ENCODE measurements at regions not wholly inside any gene's neighbourhood (a gene's known extent, or its start where the extent isn't known, plus 50 kb on each side); places are given as distances from the start of the nearest gene placed in this dataset.

DNA sequence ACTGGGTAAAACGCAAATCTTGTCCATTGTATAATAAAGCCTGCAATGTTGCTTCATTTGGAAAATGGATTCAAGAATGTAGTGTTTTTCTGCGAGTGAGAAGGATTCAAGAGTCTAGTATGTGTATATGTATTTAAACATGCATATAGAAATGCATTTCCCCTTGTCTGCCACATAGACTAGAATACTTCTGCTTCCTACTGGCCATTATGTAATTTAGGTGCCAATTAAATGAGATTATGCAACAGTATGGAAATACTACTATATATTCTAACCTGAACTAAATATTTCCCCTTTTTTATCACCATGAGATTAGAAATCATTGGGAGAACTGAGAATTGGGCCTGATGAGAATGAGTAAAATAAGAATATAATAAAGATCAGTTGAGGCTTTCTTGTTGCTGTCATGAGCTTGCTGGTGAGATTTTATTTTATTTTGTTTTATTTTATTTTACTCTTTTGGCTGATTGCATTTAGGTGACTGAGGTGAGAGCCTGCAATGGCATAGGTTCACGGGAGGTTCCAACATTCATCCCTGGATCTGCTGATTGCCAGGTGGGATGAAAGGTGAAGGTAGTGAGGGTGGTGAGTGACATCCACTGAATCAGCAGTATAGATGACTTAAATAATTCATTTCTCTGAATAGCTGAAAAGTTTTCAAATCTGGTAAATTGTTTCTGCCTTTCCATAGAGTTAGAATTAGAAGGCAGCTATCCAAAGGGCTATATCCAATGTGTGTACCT is 95.6 kb upstream of the SLC4A4 start:
- DNase-seq, result no peak

DNA sequence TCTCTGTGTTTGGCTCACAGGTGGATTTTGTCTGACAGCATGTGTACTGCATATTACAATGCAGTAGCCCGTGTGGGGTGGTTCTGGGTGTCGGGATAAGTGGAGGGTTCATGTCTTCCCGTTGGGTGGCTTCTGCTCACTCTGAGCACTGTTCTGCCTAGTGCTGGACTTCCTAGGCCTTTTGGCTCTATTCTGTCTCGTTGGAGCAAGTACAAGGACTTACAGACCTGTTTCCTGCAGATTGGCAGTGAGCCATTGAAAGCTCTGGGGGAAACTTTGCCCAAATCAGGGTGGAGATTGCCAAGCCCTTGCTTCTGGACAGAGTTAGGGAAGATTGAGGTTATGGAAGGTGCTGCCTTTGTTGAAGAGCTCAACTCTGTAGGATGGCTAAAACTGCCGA is 91.1 kb upstream of the SLC4A4 start:
- DNase-seq, result no peak

DNA sequence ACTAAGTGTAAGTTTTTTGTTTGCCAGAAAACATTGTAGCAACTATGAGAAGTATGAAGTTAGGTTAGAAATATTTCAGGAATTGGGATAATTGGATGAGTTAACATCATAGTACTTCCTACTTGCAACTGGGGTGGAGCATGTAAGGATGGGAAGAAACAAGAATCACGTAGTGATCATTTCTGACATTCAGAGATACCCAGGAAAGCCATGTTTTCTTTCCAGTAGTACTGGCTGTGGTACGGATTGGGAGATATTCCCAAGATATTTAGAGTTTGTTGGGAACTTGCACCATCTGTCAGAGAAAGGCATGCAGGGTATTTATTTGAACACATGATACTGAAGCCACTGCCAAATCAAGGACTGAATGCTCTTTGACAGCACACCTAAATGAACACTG is 87.6 kb upstream of the SLC4A4 start:
- peak; percentile 29 for DNase-seq

DNA sequence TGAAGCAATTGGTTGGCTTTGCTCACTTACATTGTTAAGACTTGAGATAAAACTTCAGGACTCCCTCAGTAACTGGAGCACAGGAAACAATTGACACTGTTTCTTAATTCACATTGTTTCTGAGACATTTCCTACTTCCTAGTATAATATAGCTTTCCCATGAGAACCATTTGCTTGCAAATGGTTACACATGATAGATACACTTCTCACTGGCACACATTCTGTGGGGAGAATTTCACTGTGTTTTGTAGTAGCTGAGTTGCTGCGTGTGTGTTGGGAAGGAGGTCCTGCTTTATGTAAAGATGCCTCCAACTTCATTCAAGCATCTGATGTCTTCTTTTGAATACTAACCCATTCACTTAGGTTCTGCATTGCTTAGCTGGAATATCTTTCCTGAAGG is 85.3 kb upstream of the SLC4A4 start:
- DNase-seq, result no peak

DNA sequence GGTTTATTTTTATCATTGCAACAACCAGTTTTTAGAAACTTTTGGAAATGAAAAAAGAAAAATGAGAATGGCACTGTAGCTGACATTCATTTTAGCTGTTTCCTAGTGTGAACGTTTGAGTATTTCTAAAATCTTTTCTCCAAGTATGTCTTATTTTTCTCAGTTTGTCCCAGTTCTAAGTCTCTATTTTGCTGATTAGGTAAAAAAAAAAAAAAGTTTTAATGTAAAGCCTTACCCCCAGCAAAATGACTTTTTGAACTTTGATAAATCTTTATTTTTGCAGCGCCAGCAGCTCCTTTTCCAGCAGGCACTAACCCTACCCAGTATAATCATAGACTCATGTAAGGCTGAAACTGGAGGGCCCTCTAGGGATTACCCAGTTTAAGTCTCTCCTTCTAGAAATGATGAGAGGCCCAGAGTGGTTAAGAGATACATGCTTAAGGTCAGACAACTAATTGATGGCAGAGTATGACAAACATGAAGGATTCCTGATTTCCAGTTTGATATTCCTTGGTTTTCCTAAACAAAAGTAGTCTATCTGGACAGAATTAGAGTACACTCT is 84.3 kb upstream of the SLC4A4 start:
- DNase-seq, result no peak

DNA sequence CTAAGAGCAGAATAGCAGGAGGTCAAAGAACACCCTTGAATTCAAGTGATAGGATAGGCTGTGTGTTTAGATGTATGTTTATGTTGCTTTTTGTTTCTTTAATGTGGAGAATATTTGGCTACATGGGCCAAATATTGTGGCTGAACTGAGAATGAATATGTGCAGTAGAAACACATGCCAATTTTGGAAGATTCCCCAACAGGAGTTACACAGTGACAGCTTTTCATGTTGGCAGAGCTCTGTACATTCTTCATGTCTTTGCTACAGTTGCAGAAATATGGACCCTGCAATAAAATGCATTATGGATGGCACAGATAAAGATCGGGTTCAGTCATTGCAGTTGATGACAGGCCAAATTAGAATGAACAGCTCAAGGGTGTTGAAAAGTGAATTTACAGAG is 82.8 kb upstream of the SLC4A4 start:
- DNase-seq, result no peak

DNA sequence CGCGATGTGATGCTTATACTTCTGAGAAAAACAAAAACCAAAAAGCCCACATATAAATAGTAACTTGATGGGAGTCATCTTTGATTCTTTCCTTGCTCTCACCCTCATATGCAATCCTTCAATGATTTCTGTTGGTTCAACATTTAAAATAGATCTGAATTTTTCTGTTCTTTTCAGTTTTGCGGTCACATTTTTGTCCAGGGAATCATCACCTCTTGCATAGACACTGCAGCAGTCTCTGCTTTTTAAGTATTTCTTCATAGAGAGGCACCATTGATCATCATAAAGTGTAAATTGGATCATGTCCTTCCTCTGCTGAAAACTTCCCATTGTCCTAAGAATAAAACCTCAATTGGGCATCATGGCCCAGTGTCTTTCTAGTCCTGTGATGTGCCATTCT is 81.1 kb upstream of the SLC4A4 start:
- DNase-seq, result no peak

DNA sequence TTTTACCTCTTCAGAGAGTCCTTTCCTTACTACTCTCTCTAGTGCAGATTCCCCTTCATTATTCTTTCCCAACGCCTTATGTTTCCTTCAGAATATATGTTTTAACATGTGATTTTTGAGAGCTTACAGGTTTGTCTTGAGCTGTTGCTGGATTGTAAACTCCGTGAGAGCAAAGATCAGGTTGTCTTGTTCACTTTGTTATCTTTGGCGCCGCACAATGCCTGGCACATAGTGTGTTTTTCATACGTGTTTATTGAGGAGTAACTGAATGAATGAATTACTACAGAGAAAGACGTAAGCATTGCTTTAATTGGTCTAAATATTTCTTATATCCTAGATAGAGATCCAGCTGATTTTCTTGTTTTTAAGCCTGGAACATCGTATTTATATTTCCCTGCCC is 80.5 kb upstream of the SLC4A4 start:
- no peak for DNase-seq

DNA sequence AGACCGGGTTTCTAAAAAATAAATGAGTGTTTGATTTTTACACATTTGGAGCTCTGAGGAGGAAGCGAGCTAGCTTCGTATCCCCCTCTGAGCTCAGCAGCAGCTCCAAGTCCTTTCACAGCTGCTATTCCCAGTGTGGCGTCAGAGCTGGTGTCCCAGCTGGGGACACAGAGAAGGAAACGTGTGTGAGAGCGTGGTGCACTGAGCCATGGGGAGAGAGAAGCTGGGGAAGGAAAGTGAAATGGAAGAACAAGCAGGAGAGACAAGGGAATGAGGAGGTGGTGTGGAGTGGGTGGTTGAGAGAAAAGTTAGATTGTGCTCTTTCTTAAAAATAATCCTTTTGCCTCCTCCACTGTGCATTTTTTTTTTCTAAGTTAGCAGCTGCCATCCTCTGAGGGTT is 79.5 kb upstream of the SLC4A4 start:
- no peak for DNase-seq

DNA sequence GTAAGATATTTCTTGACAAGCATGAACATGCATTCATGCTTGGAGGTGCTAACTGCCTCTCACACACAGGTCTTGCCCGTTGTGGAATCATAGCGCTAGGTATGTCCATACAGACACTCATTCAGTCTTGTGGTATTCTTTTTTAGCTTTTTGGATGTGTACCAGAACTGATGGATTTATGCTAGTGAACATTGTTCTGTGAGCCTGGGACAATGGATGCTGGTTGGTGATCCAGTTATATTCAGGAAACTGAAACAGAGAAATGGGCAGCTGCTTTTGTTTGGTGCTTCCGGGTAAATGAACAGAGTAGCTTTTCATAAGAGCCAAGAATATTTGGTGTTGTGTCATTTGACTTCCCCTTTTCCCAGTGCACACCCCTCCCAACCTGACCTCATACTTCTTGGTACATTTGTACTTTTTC is 78.9 kb upstream of the SLC4A4 start:
- DNase-seq, result no peak

DNA sequence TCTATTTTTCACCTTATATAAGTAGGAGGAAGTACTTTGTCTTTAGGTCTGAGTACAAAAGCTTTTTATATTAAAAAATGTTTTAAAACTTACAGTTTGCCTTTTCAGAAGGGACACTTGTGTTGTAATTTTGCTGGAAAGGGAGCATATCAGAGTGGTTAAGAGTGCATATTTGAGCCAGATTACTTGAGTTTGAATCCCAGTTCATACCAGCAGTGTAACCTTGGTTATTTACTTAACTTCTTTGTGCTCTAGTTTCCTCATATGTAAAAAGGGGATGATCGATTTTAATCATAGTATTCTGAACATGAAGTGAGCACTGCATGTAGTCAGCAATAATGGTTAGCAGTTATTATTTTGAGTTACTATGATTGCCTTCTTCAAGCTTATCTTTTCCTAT is 78.3 kb upstream of the SLC4A4 start:
- DNase-seq, result no peak

DNA sequence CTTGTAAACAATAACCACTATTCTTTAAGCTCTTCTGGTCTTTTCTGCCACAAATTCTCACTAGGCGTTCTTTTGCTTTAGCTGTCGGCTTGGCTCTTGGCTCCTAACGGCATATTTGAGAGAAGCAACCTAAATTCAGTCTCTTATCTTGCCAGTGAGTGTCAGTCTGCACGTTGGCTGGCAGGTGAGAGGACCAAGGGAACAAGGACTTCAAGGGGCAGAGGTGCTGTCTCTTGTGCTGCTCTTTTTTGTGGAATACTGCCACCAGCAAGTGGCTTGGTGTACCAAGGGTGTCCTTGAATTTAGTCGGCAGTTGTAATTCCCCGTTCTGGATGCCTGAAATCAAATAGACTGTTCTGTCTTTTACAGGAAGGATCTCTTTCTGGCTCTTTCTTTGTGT is 77.8 kb upstream of the SLC4A4 start:
- DNase-seq, result no peak

DNA sequence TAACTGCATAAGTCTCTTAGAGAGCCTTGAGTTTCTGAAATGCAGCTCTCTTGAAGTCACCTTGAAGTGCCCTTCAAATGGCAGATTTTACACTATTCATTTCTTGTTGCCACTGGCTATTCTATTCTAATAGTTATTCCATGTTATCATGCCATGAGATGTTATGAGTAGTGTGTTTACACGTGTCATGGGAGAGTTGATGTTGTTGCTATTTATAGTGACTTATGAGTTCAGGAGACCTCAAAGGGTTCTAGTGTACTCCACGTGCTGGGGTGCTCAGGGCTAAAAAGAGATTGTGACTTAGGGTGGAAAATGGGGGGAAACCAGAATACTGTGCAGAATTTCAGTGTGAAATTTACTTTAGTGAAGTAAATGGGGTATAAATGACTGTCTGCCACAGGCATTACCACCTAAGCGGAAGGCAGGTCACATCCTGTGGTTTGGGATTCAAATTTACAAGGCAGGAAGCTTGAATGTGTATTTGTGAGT is 77.1 kb upstream of the SLC4A4 start:
- DNase-seq, result no peak

DNA sequence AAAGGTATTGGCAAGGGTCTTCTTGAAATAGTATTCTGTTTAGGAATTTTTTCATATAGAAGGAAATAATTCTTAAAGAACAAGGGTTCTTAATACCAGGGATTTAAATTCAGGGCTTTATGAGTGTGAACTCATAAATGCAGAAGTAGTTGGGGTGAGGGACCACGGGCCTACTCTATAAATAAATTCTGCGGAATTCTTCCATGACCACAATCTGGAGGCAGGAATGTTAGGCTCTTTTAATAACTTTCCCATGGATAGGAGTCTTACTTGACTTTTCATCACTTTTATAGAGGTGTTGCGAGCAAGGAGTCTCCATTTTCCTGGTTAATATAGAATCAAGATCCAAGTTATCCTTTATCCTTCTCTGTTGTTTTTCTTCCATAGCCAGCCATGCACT is 76.7 kb upstream of the SLC4A4 start:
- no peak for DNase-seq

DNA sequence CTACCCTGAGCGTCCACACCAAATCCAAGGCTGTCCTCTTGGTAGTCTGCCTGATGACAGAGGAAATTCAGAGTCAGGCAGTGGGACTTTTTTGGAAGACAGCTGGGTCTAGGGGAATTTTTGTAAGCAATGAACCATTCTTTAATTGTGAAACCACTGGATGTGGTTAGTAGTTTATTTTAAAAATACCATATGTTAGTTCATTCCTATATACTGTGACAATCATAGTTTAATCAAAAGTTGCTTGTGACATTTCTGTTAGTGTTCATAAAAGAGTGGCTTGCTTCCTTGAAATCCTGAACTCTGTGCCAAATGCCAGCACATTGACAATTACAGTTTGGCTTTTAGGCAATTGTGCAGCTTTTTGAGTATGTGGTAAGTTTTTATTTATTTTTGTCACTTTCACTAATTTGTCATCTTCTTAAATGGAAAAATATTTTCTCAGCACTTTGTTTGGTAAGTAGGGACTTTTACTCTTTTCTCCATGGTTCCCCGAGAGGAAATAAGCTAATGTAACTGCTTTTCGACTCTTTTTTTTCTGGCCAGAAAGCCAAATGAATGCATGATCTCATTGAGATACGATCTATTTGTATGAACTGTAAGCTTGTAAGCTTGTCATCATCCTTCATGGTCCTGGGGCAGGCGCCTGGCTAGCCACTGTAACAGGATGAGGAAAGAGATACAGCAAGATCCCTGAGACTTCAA is 72.6 kb upstream of the SLC4A4 start:
- no peak for DNase-seq

DNA sequence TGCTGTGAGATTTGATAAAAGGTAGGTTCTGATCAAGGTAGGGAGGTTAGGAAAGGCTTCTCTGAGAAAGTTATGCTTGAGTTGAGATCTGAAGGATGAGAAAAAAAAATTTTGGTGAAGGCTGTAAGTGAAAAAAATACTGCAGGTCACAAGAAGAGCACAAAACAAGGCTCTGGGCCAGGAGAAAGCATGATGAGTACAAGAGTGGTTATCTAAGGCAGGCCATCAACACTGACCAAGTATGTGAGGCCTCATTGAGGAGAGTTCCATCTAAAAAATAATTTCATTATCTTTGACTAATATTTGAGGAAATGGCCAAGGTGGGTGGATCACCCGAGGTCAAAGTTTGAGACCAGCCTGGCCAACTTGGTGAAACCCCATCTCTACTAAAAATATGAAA is 71.6 kb upstream of the SLC4A4 start:
- no peak for DNase-seq

DNA sequence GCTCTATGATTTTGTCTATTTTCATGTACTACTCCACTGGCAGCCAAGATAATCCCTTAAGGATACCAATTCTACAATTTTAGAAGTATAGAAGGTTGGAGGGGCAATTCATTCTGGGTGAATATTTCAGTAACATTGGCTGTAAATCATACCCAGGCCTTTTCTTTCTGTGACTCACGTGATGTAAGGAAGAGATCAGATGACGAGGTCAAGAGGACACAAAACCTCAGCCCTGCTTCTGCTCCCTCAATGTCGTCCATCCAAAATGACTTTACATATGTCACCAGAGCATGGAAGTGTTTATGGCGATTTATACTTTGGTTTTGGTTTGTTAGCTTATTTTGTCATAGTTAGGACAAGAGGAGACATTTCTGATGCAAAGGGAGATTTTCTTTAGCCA is 70.7 kb upstream of the SLC4A4 start:
- DNase-seq, result no peak

DNA sequence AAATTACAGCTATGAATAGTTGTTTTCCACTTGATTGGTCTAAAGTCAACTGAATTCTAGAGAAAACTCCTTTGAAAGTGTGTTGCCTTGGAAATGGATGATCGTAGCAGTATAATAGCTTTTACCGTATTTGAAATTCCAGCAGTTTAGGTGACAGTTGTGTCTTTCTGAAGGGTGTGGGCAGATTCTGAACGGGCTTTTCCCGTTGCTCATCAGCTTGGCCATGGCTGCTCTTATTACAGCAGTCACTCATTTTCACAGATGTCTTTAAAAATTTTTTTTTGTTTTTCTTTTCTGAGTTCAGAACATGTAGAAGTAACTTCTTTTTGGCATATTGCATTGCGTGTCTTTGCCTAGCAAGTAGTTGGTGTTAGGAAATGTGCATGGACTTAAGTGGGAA is 69.6 kb upstream of the SLC4A4 start:
- no peak for DNase-seq

DNA sequence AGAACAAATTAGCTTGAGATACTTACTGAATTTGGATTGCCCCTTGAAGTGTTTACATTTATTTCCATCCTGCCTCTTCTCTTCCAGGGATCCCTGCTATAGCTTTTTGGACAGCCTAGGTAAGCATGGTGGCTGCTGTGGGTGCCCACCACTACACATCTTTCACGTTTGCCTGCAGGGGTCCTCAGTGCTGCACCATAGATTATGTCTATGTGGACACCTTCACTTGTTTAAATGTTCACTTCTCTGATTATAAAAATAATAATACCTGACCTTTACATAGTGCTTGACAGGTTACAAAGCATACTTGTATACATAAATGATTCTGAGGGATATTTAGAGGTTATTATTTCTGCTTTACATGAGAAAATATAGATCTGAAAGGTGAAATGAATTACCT is 67.9 kb upstream of the SLC4A4 start:
- no peak for DNase-seq

DNA sequence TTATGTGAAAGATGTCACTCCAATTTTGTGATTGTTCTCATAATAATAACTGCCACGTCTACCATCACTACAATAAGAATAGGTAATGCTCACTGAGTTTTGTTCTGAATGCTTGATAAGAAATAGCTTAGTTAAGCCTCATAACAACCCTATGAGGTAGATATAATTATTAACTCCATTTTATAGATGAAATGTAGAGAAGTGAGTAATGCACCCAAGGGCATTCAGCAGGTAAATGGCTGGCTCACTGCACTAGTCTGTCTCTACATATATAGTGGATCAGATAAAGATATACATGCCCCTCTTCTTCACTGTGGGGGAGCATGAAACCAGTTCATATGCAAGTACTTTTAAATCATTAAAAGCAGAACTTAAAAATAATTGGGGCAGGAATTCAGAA is 65.8 kb upstream of the SLC4A4 start:
- no peak for DNase-seq

DNA sequence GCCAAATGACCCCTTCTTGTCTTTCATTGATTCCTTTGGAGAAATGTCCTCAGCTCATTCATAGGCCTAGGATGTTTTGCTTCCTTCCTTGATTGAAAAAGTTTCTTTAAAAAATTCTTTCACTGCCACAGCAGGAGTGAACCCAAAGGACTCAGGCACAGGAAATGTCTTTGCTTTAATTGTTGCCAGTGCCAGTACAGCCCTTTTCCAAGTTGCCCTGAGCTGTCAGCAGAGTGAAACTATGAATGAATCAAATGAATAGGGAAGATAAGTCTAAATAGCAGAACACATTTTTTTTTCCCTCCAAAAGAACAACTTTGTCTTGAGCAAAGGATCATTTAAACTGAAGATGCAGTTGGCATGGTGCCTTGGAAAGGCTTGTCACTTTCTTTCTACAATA is 63.8 kb upstream of the SLC4A4 start:
- no peak for DNase-seq

DNA sequence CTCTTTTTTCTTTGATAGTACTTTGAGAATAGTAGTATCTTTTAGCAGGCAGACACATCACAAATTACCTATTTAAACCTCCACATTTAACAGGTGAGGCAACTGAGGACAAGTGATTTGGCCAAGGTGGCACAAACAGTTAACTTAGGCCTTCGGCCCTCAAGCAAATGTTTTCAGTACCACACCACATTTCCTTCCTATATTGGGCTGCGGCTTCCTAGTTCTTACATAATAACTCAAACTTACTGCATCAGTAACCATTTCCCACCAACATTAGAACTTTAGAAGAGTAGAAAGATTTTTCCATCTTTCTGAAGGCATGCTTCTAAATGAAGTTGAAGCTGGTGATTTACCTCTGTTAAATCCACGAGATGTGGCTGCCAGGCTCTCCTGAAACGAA is 63.2 kb upstream of the SLC4A4 start:
- no peak for DNase-seq

DNA sequence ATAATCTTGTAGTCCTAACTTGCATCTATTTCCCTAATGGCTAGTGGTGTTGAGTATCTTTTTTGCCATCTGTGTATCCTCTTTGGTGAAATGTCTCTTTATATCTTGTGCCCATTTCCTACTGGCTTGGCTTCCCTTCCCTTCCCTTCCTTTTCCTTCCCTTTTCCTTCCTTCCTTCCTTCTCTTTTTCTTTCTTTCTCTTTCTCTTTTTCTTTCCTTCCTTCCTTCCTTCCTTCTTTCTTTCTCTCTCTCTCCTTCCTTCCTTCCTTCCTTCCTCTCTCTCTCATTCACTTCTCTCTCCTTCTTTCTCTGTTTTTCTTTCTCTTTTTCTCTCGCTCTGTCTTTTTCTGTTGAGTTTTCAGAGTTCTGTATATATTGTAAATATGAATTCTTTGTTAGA is 61.5 kb upstream of the SLC4A4 start:
- DNase-seq, result no peak

DNA sequence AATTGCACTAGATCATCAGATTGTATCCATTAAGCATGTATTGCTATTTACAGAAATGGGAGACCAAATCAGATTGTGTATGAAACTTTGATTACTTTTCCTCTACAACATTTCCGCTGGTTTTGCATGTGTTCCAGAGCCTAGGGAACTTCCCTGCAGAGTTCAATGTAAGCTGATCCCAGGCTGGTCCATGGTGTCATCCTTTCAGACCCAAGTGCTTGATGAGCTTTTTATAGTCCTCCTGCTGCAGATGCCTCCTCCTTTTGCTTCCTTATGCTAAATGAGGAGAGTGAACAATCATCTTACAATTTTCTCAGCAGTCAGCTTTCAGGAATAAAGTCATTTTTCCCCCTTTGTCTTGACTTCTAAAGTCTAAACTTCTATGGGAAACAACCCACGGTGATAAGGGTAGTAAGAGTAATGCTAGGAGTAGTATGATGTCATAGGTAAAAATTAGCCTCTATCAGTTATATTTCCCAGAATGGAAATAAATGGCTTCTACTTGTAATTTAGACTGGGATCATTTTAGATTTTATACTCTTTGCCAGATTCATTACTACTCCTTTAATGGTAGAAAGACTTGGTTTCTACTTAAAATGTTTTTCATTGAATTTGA is 55.1 kb upstream of the SLC4A4 start:
- DNase-seq, result no peak
